ENCODE measurements at regions not wholly inside any gene's neighbourhood (a gene's known extent, or its start where the extent isn't known, plus 50 kb on each side); places are given as distances from the start of the nearest gene placed in this dataset.

DNA sequence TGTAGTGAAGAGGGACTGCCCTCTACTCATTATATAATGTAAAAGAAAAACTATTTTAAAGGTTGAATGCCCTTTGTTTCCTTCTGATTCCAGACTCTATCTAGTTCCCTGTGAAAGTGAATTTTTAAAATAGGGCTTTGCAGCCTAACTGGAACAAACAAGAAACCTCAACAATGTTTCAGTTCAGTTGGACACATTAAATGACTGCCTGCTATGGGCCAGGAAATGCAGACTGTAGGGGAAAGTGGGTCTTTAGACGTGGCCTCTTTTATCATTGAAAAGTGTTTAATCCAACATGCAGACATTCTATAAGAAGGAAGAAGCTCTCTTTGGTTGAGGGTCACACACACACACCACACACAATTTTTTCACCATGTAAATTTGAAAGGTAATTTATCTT is 289.1 kb downstream of the ICE1 start:
- no peak for DNase-seq

- no peak for DNase-seq
These were observed 288.6 kb downstream of the ICE1 start for GRCh38 chr5:5711112-5711511.

GRCh38 chr5:5710471-5710870 is 288.0 kb downstream of the ICE1 start:
- DNase-seq, result no peak

GRCh38 chr5:5708367-5708919 is 286.0 kb downstream of the ICE1 start:
- DNase-seq, result no peak

DNA sequence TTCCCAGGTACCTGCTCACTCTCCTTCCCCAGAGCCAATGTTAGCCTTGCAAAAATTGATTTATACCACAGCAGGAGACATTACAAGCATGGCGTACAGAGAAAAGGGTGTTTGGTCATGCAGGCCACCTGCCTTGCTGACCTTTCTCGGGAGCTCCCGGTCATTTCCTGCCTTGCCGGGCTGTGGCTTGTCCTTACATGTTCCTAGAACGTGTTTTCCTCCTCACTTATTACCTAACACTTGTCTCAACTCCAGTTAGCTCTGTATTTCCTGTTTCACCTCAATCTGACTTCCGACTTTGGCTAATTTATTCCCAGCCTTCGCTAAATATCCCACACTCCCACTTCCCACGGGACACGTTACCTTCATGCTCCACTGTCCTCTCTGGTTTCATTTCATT is 282.5 kb downstream of the ICE1 start:
- DNase-seq, result no peak

DNA sequence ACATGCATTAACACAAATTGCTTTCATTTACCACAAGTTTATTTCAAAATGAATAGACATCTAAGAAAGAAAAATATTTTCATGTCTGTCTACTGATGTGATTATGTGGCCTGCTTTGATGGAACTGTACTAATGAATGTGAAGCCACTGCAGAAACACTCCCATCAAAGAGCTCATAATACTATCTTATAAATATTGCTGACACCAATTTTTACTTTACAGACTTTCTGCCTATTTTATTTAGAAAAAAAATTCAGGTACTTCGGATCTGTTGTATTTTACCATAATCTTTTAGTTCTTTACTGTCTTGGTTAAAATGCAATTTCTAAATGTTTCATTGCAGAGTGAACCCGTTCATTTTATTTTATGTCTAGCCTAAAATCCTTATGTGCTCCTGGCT is 281.9 kb downstream of the ICE1 start:
- no peak for DNase-seq

DNA sequence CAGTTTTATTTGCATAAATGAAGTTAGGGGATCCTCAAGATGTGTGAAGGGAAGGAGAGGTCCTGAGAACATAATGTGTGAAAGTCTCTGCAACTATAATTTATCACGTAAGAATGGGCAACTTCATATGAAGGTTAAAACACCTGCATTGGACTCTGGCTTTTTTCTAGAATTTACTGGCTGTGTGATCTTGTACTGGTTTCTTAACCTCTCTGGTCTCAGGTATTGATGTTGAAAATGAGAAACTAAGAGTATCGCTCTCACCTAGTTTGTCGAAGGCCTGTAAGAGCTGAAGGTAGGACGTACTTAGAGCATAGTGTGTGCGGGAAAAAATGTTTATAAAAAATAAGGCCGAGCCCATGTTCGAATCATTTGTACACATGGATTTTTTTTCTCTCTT is 280.5 kb downstream of the ICE1 start:
- no peak for DNase-seq

GRCh38 chr5:5700549-5700948 is 278.1 kb downstream of the ICE1 start:
- no peak for DNase-seq

- no peak for DNase-seq
These were observed 276.6 kb downstream of the ICE1 start for GRCh38 chr5:5699062-5699461.

DNA sequence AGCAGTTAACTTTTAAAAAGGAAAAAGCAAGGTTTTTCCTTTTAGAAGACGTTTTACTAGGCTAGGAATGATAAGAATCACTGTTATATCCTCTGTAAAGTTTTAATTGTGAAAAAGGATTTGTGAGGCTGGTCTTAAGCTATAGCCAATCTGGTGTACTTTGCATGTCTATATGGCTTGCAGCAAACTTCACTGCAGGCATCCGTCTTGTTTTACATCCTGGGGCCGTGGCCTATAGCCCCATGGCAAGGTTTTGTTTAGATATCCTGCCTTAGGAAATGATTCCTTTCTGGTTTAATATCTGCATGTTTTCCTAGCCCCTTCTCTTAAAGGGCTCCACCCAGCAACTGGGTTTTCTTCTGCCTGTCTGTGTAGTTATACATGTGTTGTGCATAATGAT is 272.8 kb downstream of the ICE1 start:
- no peak for DNase-seq

GRCh38 chr5:5688925-5689310 is 266.4 kb downstream of the ICE1 start:
- DNase-seq, result no peak

DNA sequence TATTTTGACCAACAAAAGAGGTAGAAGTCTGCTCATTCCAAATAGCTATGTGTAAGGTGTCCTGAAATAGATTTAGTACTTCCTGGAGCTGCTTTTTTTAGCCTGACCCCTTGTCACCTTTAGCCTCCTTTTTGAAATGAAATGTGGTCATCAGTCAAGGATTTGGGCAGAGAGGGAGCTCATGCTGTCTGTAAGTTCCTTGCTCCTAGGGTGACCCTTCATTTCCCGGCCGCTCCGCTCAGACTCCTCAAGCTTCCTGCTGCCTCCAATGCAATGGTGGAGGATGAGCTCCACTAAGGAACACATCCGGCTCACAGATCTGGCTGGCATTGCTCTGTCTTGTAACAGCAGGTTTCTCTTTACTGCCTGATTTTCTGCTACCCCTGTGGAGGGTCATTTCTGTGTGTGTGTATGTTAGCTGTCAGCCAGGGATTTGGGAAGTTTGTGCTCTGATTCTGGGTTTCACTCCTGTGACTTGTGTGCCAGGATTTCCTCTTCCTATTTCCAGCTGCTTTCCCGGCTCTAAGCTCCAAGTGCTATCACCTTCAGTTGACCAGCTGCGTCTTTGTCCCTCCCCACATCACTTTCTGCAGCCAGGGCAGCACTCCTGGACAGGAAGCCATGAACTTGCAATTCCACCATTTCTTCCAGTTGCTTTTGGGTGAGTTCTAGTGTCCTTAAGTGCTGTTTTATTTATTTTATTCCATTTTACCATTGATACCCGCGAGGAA is 265.9 kb downstream of the ICE1 start:
- DNase-seq, result no peak

DNA sequence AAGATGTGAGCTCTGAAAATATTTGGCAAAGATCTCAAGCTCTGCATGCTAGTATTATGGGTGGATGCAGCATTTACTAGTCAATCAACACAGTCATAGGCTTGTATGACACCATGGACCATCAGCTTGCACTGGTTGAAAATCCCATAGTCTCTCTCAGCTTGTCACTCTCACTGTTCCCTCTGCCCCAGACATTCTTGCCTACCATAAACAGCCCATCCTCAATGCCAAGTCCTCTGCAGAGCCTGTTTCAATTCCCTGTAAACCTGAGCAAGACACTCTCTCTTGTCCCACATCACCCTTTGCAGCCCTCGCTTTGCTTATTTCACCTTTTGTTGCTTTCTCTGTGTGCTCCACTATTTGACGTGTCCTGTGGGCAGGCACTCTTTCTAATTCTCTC is 264.6 kb downstream of the ICE1 start:
- no peak for DNase-seq

GRCh38 chr5:5686356-5686755 is 263.9 kb downstream of the ICE1 start:
- no peak for DNase-seq

DNA sequence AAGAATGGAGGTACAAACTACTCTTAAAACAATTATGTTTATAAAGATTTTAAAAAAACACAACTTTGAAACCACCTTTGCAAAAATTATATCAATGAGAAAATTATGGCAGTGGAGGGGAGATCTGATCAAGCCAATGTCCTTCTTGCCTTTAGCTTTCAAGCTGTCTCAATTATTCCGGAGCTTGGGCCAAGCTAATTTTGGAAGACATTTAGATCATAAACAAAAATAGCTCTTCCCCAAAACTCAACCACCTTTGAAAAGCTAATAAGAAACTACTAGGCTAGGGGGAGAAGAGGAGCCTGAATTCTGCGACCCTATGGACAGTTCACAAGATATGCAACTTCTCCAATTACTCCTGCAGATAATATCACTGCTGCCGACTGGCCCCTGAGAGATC is 263.3 kb downstream of the ICE1 start:
- DNase-seq, result no peak

DNA sequence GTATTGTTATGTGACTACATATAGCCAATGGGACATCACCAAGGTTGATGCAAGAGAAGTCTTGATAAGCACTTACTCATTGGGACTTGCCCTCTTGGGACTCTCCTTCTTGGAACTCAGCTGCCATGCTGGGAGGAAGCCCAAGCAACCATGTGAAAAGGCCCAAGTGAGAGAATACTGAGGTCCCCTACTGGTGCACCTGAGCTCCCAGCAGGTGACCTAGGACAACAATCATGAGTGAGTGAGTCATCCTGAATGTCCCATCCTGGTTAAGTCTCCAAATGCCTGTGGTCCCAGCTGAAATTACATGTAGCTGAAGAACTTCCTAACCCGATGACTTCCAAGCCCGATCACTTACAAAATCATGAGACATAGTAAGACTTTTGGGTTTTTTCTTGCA is 260.7 kb downstream of the ICE1 start:
- no peak for DNase-seq

DNA sequence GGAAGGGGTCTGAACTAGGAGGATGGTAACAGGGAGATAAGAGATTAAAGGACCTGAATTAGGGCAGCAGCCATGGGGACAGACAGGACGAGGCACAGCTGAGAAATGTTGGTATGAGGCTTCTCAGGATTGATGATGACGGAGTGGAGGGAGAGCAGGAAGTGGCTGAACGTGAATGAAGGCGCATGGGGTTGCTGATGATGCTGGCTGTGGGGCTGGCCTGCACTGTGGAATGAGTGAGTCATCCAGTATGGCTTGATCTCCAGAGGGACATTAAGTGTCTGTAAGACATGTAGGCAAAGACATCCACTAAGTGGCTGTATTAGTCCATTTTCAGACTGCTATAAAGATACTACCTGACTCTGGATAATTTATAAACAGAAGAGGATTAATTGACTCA is 256.4 kb downstream of the ICE1 start:
- DNase-seq, result no peak

DNA sequence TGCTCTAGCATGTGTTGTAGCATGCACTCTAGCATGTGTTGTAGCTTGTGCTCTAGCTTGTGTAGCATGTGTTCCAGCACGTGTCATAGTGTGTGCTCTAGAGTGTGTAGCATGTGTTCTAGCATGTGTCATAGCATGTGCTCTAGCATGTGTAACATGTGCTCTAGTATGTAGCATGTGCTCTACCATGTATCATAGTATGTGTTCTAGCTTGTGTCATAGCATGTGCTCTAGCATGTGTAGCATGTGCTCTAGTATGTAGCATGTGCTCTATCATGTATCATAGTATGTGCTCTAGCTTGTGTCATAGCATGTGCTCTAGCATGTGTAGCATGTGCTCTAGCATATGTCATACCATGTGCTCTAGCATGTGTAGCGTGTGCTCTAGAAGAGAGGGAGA is 255.3 kb downstream of the ICE1 start:
- DNase-seq, result no peak

DNA sequence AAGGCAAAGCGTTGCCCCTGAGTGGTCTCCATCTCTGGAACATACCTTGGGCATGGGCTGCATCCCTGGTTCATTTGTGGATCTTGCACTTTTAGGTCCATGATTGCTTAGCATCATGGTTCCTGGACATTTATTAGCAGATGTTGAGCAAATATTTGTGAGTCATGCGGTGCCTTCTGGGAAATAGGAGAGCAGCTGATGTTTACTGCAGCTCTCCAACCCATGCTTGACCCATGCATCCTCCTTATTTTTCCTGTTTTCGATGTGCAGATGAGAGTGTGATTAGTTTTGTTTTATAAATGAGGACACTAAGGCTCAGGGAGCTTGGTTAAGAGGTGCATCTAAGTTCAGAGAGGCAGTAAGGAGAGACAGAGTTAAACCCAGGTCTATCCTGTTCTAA is 253.7 kb downstream of the ICE1 start:
- no peak for DNase-seq

- no peak for DNase-seq
These were observed 253.0 kb downstream of the ICE1 start for GRCh38 chr5:5675511-5675910.

GRCh38 chr5:5671823-5672222 is 249.3 kb downstream of the ICE1 start:
- DNase-seq, result no peak

- no peak for DNase-seq
These were observed 244.7 kb downstream of the ICE1 start for GRCh38 chr5:5667136-5667554.

DNA sequence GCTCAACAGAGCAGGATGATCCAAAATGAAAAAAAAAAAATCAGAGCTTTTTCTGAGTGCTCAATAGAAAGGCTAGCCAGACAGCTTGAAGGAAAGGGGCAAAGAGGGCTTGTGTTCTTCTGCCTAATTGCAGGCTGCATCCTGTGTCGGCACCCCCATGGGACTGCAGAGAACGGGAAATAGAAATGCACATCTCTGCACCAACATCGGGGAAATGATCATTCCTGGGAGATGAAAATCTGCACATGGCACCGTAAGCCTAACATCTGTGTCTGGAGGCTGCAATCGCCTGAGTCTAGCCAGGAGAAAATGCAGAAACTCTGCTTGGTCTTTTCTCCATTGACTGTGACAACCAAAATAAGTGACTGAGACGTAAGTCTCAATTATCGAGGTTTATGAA is 243.9 kb downstream of the ICE1 start:
- DNase-seq, result no peak

- DNase-seq, result no peak
These were observed 243.5 kb downstream of the ICE1 start for GRCh38 chr5:5666076-5666365.

Data from activated CD8-positive, alpha-beta memory T cell treated with anti-CD3 and anti-CD28 coated beads, Interleukin-2, amount 50 U/mL, for 48 hours (primary cell).